Cardiac fibroblast (primary cell): ENCODE measurements at regions not wholly inside any gene's neighbourhood (a gene's known extent, or its start where the extent isn't known, plus 50 kb on each side); places are given as distances from the start of the nearest gene placed in this dataset.

Source experiments
- DNase-seq, 2 donors: peaks; one replicate each; pipeline versions ENCODE4 v3.0.0 to v3.0.0-alpha.2; 2010; ENCODE audit warnings: low read depth in 2 of 2
- H3K4me3 ChIP-seq, 2 donors: replicated peaks in 1 of 2; 1 replicate in 1 of 2; 2 replicates in 1 of 2; pipeline ENCODE4 v1.5.1; 2011; ENCODE audit warnings: low read depth in 2 of 2, low read length in 2 of 2, mild to moderate bottlenecking in 2 of 2, moderate library complexity in 1 of 2
- CTCF ChIP-seq: IDR thresholded peaks from one replicate; pipeline ENCODE4 v1.5.1; 2011; ENCODE audit warnings: low read depth, mild to moderate bottlenecking, low read length, inconsistent platforms

GRCh38 chr16:85989863-85990643 lies 91.1 kb downstream of the IRF8 start:
- no peak for TF ChIP-seq CTCF
- no peak overlapping the region for H3K4me3 ChIP-seq
- DNase-seq: no peak

GRCh38 chr16:85990861-85991301 lies 91.9 kb downstream of the IRF8 start:
- no peak for TF ChIP-seq CTCF
- H3K4me3 ChIP-seq: no peak overlapping the region
- DNase-seq: no peak

- no peak overlapping the region for H3K4me3 ChIP-seq
- no peak for DNase-seq
- TF ChIP-seq CTCF: no peak
Measured at GRCh38 chr16:85991425-85991824, 92.5 kb downstream of the IRF8 start.

- no peak for TF ChIP-seq CTCF
- no peak overlapping the region for H3K4me3 ChIP-seq
- DNase-seq: no peak
Measured at GRCh38 chr16:85991856-85992255, 92.9 kb downstream of the IRF8 start.

- no peak for DNase-seq
- H3K4me3 ChIP-seq: no peak overlapping the region
- TF ChIP-seq CTCF: no peak
Measured at GRCh38 chr16:85992359-85992758, 93.4 kb downstream of the IRF8 start.

- no peak for TF ChIP-seq CTCF
- no peak overlapping the region for H3K4me3 ChIP-seq
- DNase-seq: no peak
Measured at GRCh38 chr16:85992779-85993178, 93.8 kb downstream of the IRF8 start.
